A549 (cell line): ENCODE measurements at regions not wholly inside any gene's neighbourhood (a gene's known extent, or its start where the extent isn't known, plus 50 kb on each side); places are given as distances from the start of the nearest gene placed in this dataset.

Source experiments
- ATAC-seq, 2 experiments: fragments of 200-7000 bp in 1 of 2; fragments of >200 bp in 1 of 2; cut with Nextera tagmentation in 1 of 2; cut with Tn5 transposase in 1 of 2; 3 replicates each; pipeline versions ENCODE4 v1.8.0 to v1.9.1; 2018 to 2020; ENCODE audit warnings: mild to moderate bottlenecking in 1 of 2, moderate library complexity in 1 of 2
- CTCF ChIA-PET: fragments of 300-600 bp; sonication (Branson Sonifier 250); formaldehyde crosslinking; extraction: SDS; loops from one replicate; lab custom pipeline; 2021; ENCODE audit warnings: antibody characterized with exemption, inconsistent platforms; lab: Yijun Ruan, JAX
- POLR2A ChIA-PET: fragments of 350-600 bp; formaldehyde crosslinking; extraction: SDS; loops from one replicate; lab custom pipeline; 2021; ENCODE audit warnings: antibody characterized with exemption, inconsistent platforms; lab: Yijun Ruan, JAX
- DNase-seq, 2 experiments: peaks; one replicate each; pipeline versions ENCODE4 v3.0.0 to v3.0.0-alpha.2; 2011 to 2016; ENCODE audit warnings: low read depth in 1 of 2, low spot score in 1 of 2
- FAIRE-seq: peaks from 2 replicates; lab custom pipeline; 2011; peaks lifted over from hg19 to GRCh38; lab: Jason Lieb, UNC
- H3K27ac ChIP-seq, 2 experiments: fragments of >200 bp; sonication (Bioruptor Twin); formaldehyde crosslinking; 3 replicates each; pipeline ENCODE4 v1.5.1; 2016 to 2017
- H3K4me1 ChIP-seq: fragments of >200 bp; sonication (Bioruptor Twin); formaldehyde crosslinking; 3 replicates; pipeline ENCODE4 v1.6.1; 2016
- H3K4me2 ChIP-seq: fragments of >200 bp; sonication (Bioruptor Twin); formaldehyde crosslinking; 3 replicates; pipeline ENCODE4 v1.6.1; 2016
- H3K4me3 ChIP-seq: fragments of >200 bp; sonication (Bioruptor Twin); formaldehyde crosslinking; 3 replicates; pipeline ENCODE4 v1.5.1; 2016
- H3K9me3 ChIP-seq: fragments of >200 bp; sonication (Bioruptor Twin); formaldehyde crosslinking; 3 replicates; pipeline ENCODE4 v1.6.1; 2016
- ATOH8 ChIP-seq: fragments of 250-450 bp; sonication (Bioruptor Pico); IDR thresholded peaks from 2 replicates; pipeline ENCODE4 v1.5.0; 2020; ENCODE audit warnings: low read depth, mild to moderate bottlenecking, moderate library complexity
- BHLHE40 ChIP-seq: IDR thresholded peaks from 2 replicates; pipeline ENCODE4 v1.6.1; 2012; ENCODE audit warnings: low read depth, low read length, inconsistent platforms
- CBX8 ChIP-seq: fragments of 200-600 bp; sonication (generic); IDR thresholded peaks from 2 replicates; pipeline ENCODE4 v1.6.1; 2016
- CHD4 ChIP-seq: fragments of 200-600 bp; sonication (generic); IDR thresholded peaks from 2 replicates; pipeline ENCODE4 v1.6.1; 2016; ENCODE audit warnings: antibody characterized with exemption, mild to moderate bottlenecking, borderline replicate concordance
- CTCF ChIP-seq: fragments of >200 bp; sonication (Bioruptor Twin); formaldehyde crosslinking; IDR thresholded peaks from 3 replicates; pipeline ENCODE4 v1.5.1; 2016
- EHMT2 ChIP-seq: fragments of 200-600 bp; sonication (generic); IDR thresholded peaks from 2 replicates; pipeline ENCODE4 v1.6.1; 2016; ENCODE audit warnings: antibody characterized with exemption, low read depth, mild to moderate bottlenecking, moderate library complexity
- ESRRA ChIP-seq: fragments of 150-350 bp; IDR thresholded peaks from 2 replicates; pipeline ENCODE4 v1.6.1; 2014; ENCODE audit warnings: mild to moderate bottlenecking, low read length, borderline replicate concordance
- FOSL2 ChIP-seq, 2 experiments: fragments of 450-650 bp in 1 of 2; fragments of >200 bp in 1 of 2; sonication (Bioruptor Twin) in 1 of 2; formaldehyde crosslinking; IDR thresholded peaks; 2 replicates each; pipeline versions ENCODE4 v1.5.0 to v1.6.1; 2016 to 2020; ENCODE audit warnings: mild to moderate bottlenecking in 1 of 2, moderate library complexity in 1 of 2
- GATA3 ChIP-seq: IDR thresholded peaks from 2 replicates; pipeline ENCODE4 v1.6.1; 2012; ENCODE audit warnings: borderline replicate concordance
- HOXA7 ChIP-seq: fragments of 250-450 bp; sonication (Bioruptor Pico); IDR thresholded peaks from 2 replicates; pipeline ENCODE4 v1.5.0; 2020; ENCODE audit warnings: mild to moderate bottlenecking, moderate library complexity
- HOXB5 ChIP-seq: fragments of 250-450 bp; sonication (Bioruptor Pico); IDR thresholded peaks from 2 replicates; pipeline ENCODE4 v1.5.0; 2020; ENCODE audit warnings: mild to moderate bottlenecking, moderate library complexity
- JUN ChIP-seq, 2 experiments: fragments of >200 bp; sonication (Bioruptor Twin); formaldehyde crosslinking; IDR thresholded peaks; 2 replicates in 1 of 2; 3 replicates in 1 of 2; pipeline ENCODE4 v1.6.1; 2016 to 2017
- KDM5A ChIP-seq: fragments of 200-600 bp; sonication (generic); IDR thresholded peaks from 2 replicates; pipeline ENCODE4 v1.6.1; 2016; ENCODE audit warnings: antibody characterized with exemption, mild to moderate bottlenecking
- MAFK ChIP-seq: fragments of 450-650 bp; IDR thresholded peaks from 2 replicates; pipeline ENCODE4 v1.6.1; 2014; ENCODE audit not compliant: partially characterized antibody
- MAX ChIP-seq: IDR thresholded peaks from 2 replicates; pipeline ENCODE4 v1.6.1; 2012
- NFE2L2 ChIP-seq: fragments of 150-350 bp; conservative IDR thresholded peaks from 2 replicates; pipeline ENCODE4 v1.6.1; 2014; ENCODE audit warnings: low read length
- NPAS2 ChIP-seq: fragments of 250-450 bp; sonication (Bioruptor Pico); IDR thresholded peaks from 2 replicates; pipeline ENCODE4 v1.8.0; 2022; ENCODE audit warnings: mild to moderate bottlenecking, moderate library complexity, borderline replicate concordance
- NR3C1 ChIP-seq: fragments of >200 bp; sonication (Bioruptor Twin); formaldehyde crosslinking; IDR thresholded peaks from 3 replicates; pipeline ENCODE4 v1.6.1; 2017
- PBX3 ChIP-seq: IDR thresholded peaks from 2 replicates; pipeline ENCODE4 v1.6.1; 2012
- PHF8 ChIP-seq: fragments of 200-600 bp; sonication (generic); IDR thresholded peaks from 2 replicates; pipeline ENCODE4 v1.6.1; 2016; ENCODE audit warnings: low read depth, mild to moderate bottlenecking, antibody characterized with exemption, moderate library complexity, borderline replicate concordance
- POLR2A ChIP-seq: IDR thresholded peaks from 2 replicates; pipeline ENCODE4 v1.6.1; 2012; ENCODE audit warnings: mild to moderate bottlenecking, low read length
- POLR2AphosphoS2 ChIP-seq: conservative IDR thresholded peaks from 2 replicates; pipeline ENCODE4 v1.6.1; 2012; ENCODE audit warnings: low read length, improper control_type of control experiment, inconsistent platforms
- RAD21 ChIP-seq, 2 experiments: fragments of >200 bp in 1 of 2; sonication (Bioruptor Twin) in 1 of 2; formaldehyde crosslinking in 1 of 2; IDR thresholded peaks in 1 of 2; conservative IDR thresholded peaks in 1 of 2; 2 replicates in 1 of 2; 3 replicates in 1 of 2; pipeline ENCODE4 v1.6.1; 2012 to 2018; ENCODE audit warnings: inconsistent platforms in 1 of 2
- RARB ChIP-seq: fragments of 250-450 bp; sonication (Bioruptor Pico); IDR thresholded peaks from 2 replicates; pipeline ENCODE4 v1.8.0; 2021; ENCODE audit warnings: mild to moderate bottlenecking, moderate library complexity
- SREBF2 ChIP-seq: fragments of 450-650 bp; IDR thresholded peaks from 2 replicates; pipeline ENCODE4 v1.6.1; 2014; ENCODE audit warnings: mild to moderate bottlenecking, moderate library complexity
- ZC3H11A ChIP-seq: fragments of 450-650 bp; IDR thresholded peaks from 2 replicates; pipeline ENCODE4 v1.6.1; 2014; ENCODE audit warnings: antibody characterized with exemption, mild to moderate bottlenecking
- ZFP36 ChIP-seq: fragments of 450-650 bp; IDR thresholded peaks from 2 replicates; pipeline ENCODE4 v1.6.1; 2014; ENCODE audit warnings: borderline replicate concordance; ENCODE audit not compliant: partially characterized antibody
- WGBS: methylation state at CpG from one replicate; pipeline ENCODE4 v1.1.6; 2017; ENCODE audit errors: missing lambda C conversion rate; 5-methylcytosine and 5-hydroxymethylcytosine counted together

GRCh38 chr16:6600167-6600566 is 732.5 kb upstream of the RBFOX1 start:
- H3K9me3 ChIP-seq: no peaks in the 10 kb centered on the region
- FAIRE-seq: no peak
- no peak overlapping the region for H3K4me3 ChIP-seq
- H3K27ac ChIP-seq: no peak overlapping the region
- H3K4me1 ChIP-seq: no peaks in the 10 kb centered on the region
- DNase-seq: no peak
- no peak overlapping the region for H3K4me2 ChIP-seq
- ATAC-seq: no peak
- TF ChIP-seq ESRRA (no peak), PHF8 (no peak)
- TF ChIP-seq, all 56 proteins: peak for 0
- POLR2A ChIA-PET: no interaction called here
- CTCF ChIA-PET: no interaction called here
- WGBS: 2% methylated on average over 6 of the region's 6 CpGs

- WGBS: 3% methylated on average over 5 of the region's 5 CpGs
- ATAC-seq: no peak
Measured at GRCh38 chr16:6593799-6594198, 738.8 kb upstream of the RBFOX1 start.

GRCh38 chr16:6576606-6577005 is 756.0 kb upstream of the RBFOX1 start:
- POLR2A ChIA-PET: no interaction called here
- no peak for TF ChIP-seq NFE2L2
- Histone ChIP-seq H3K4me1 (no peaks in the 10 kb centered on the region), H3K4me3 (no peak overlapping the region), H3K4me2 (no peak overlapping the region), H3K27ac (no peak overlapping the region), H3K9me3 (no peaks in the 10 kb centered on the region)
- FAIRE-seq (no peak), ATAC-seq (no peak), DNase-seq (no peak)
- 2% methylated on average over 3 of the region's 3 CpGs for WGBS
- CTCF ChIA-PET: no interaction called here

More at GRCh38 chr16:6593799-6594198, 738.8 kb upstream of the RBFOX1 start:
- TF ChIP-seq SREBF2: no peak
- Histone ChIP-seq H3K4me3 (no peak overlapping the region), H3K9me3 (no peaks in the 10 kb centered on the region), H3K4me1 (no peaks in the 10 kb centered on the region), H3K27ac (no peak overlapping the region), H3K4me2 (no peak overlapping the region)
- CTCF ChIA-PET: no interaction called here
- POLR2A ChIA-PET: no interaction called here
- FAIRE-seq (no peak), DNase-seq (no peak)

GRCh38 chr16:6576113-6576512 is 756.5 kb upstream of the RBFOX1 start:
- no peaks in the 10 kb centered on the region for H3K4me1 ChIP-seq
- no peaks in the 10 kb centered on the region for H3K9me3 ChIP-seq
- CTCF ChIA-PET: no interaction called here
- DNase-seq: no peak
- no peak overlapping the region for H3K27ac ChIP-seq
- 37% methylated on average over 10 of the region's 10 CpGs for WGBS
- ATAC-seq: no peak
- H3K4me2 ChIP-seq: no peak overlapping the region
- TF ChIP-seq NR3C1: no peak
- TF ChIP-seq CHD4: no peak
- no peak for TF ChIP-seq HOXB5
- TF ChIP-seq RAD21 (conservative IDR thresholded peaks at IDR 0.05 in 1 of 2, IDR thresholded peaks at IDR 0.05 in 1 of 2): no peak
- TF ChIP-seq KDM5A: no peak
- no peak for TF ChIP-seq GATA3
- TF ChIP-seq, all 56 proteins: peak for 0
- no peak for FAIRE-seq
- POLR2A ChIA-PET: no interaction called here
- no peak overlapping the region for H3K4me3 ChIP-seq

- Histone ChIP-seq H3K4me2 (no peak overlapping the region), H3K4me1 (no peaks in the 10 kb centered on the region), H3K27ac (no peak overlapping the region), H3K4me3 (no peak overlapping the region), H3K9me3 (no peaks in the 10 kb centered on the region)
- TF ChIP-seq MAFK (no peak), PBX3 (no peak), RARB (CRISPR knock-in tag) (no peak), BHLHE40 (no peak), HOXA7 (CRISPR knock-in tag) (no peak), EHMT2 (no peak), JUN (IDR thresholded peaks at IDR 0.05) (no peak), ZC3H11A (no peak), FOSL2 (IDR thresholded peaks at IDR 0.05) (no peak), FOSL2 (CRISPR knock-in tag; IDR thresholded peaks at IDR 0.05) (no peak), SREBF2 (no peak), CTCF (no peak), CBX8 (no peak), NPAS2 (no peak), POLR2A (no peak), MAX (no peak), ATOH8 (CRISPR knock-in tag) (no peak), HOXB5 (no peak), POLR2AphosphoS2 (no peak), ZFP36 (no peak)
- no peak for FAIRE-seq
- CTCF ChIA-PET: interaction anchor here (0.7 kb wide), 1 partner anchor 415 kb away, joined by 3 read pairs; no protein-coding TSS in a partner anchor
- DNase-seq: no peak
- 54% methylated on average over 15 of the region's 16 CpGs for WGBS
- POLR2A ChIA-PET: no interaction called here
- ATAC-seq: no peak
Measured at GRCh38 chr16:6574146-6574545, 758.5 kb upstream of the RBFOX1 start.
